ENCODE measurements at regions not wholly inside any gene's neighbourhood (a gene's known extent, or its start where the extent isn't known, plus 50 kb on each side); places are given as distances from the start of the nearest gene placed in this dataset.

DNA sequence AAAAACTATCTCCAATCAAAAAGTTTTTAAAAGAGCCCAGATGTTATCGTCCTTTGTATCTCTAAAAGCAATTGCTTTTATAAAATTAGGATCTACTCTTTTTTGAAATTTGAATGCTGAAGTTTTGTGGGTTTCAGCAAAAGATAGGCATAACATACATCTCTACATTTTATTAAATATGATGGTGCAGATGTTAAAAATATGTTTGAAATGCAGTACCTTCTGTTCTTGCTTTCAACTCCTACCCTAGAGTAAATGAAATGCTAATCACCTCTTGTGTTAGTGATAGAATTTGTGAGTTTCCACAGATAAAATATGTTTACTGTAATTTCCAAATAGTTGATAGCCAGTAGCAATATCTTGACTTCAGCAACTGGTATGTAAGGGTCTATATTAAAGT is 95.7 kb upstream of the VPREB1 start:
- intact Hi-C loops (cut with micrococcal nuclease) = no loop called here

DNA sequence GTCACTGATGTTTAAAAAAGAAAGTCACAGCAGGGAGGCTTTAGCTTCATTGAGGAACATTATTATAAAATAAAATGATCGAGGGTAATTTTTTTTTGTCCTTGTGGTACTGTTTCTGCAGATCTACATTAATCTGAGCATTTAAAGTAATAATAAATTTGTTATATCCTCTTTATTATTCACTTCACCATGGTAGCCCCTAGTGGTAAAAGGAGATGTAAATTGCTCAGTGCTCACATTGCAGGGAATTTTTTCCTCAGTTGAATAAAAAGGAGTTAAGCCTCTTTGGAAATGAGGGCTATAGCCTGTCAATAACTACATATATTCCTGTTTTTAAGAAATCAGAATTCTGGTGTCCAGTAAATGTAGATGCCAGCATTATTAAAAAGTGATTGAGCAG is 99.7 kb upstream of the VPREB1 start:
- intact Hi-C loops (cut with micrococcal nuclease) = no loop called here

GRCh38 chr22:22143448-22143847 is 101.1 kb upstream of the VPREB1 start:
- intact Hi-C loops (cut with micrococcal nuclease) = no loop called here

DNA sequence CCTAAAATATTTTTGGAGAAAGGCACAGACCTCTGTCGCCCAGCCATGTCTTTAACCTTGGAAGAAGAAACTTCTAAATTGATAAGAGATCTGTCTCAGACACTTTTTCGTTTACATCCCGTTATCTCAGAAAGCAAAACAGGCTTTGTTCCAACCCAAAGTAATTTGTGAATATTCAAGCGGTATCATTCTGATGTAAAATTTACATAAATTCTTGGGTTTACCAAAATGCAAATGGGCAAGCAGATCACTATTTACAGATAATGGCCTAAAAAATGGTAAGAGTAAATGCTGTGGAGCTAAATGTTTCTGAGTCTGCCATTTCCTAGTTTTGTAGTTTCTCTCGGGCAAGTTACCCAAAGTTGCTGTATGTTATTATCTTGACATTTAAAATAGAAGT is 101.9 kb upstream of the VPREB1 start:
- intact Hi-C loops (cut with micrococcal nuclease) = no loop called here

GRCh38 chr22:22141771-22142591 is 102.6 kb upstream of the VPREB1 start:
- intact Hi-C loops (cut with micrococcal nuclease) = no loop called here

DNA sequence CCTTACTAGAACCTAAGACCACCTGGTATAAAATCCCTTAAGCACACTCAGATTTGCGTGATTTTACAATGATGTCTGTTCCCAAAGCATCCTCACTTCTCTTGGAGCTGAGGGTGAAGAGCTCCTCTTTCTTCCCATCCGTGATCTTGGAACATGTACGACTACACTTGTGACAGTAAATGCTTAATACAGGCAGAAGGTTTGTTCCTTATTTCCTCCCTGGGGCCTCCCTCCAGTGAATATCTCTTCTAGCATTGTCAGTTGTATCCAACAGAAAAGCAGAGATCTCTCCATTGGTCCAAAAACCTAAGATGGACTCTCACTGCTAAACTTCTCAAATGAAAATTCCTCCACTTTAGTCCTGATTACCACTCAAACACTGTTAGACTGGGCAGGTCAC is 103.6 kb upstream of the VPREB1 start:
- intact Hi-C loops (cut with micrococcal nuclease) = no loop called here

GRCh38 chr22:22139364-22139763 is 105.2 kb upstream of the VPREB1 start:
- intact Hi-C loops (cut with micrococcal nuclease) = no loop called here

DNA sequence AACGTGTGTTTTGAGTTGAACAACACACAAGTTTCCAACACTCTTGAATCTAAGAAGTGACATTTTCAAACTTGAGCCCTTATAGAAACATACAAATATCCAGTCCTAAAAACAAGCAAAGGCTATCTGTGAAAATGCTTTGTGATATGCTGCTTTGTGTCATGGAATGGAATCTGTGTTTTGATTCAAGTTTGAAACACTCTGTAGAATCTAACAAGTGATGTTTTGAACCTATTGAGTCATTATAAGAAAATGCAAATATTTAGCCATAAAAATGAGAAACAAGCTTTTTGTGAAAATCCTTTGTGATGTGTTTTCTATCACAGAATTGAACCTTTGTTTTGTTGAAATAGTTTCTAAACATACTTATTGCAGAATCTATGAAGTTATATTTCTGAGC is 105.7 kb upstream of the VPREB1 start:
- intact Hi-C loops (cut with micrococcal nuclease) = no loop called here

DNA sequence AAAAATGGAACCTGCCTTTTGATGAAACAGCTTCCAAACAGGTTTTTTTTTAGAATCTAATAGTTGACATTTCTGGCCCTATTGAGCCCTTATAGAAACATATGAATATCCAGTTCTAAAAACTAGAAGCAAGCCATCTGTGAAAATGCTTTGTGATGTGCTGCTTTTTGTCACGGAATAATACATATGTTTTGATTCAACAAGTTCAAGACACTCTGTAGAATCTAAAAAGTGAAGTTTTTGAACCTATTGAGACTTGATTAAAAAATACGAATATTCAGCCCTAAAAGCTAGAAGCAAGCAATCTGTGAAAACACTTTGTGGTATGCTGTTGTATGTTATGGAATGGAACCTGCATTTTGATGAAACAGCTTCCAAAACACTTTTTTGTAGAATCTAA is 106.7 kb upstream of the VPREB1 start:
- intact Hi-C loops (cut with micrococcal nuclease) = no loop called here

DNA sequence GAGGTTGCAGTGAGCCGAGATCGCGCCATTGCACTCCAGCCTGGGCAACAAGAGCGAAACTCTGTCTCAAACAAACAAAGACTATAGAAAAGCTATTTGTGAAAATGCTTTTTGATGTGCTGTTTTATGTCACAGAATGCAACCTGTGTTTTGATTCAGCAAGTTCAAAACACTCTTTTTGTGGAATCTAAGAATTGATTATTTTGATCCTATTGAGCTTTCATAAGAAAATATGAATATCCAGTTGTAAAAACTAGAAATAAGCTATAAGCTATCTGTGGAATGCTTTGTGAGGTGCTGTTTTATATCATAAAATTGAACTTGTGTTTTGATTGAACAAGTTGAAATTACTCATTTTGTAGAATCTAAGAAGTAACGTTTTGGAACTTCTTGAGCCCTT is 110.7 kb upstream of the VPREB1 start:
- intact Hi-C loops (cut with micrococcal nuclease) = no loop called here

DNA sequence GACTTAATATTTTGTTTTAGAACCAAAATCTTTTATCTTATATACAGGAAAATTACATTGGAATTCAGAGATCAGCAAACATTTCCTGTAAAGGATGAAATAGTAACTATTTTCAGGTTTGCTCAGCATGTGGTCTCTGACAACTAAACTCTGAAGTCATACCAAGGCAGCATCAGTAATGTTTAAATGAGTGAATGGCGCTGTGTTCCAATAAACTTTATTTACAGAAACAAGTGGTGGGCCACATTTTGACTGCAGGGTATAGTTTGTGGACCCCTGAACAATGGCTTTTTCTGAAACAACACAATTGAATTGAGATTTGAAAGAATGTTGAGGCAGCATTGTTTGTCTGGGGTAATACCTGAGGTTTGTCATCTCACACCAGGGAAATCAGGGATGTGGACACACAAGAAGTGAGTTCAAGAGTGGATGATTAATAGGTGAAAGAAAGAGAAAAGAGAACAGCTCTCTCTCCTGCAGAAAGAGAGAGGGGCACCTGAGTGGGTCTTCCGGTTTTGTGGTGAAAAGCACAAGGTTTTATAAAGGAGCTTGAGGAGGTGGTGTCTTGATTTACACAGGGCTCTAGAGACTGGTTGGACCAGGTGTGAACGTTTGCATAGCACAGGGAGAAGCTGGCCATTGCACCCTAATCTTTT is 113.5 kb upstream of the VPREB1 start:
- intact Hi-C loops (cut with micrococcal nuclease) = no loop called here

- intact Hi-C loops (cut with micrococcal nuclease) = no loop called here
Observed at GRCh38 chr22:22129387-22129786, 115.2 kb upstream of the VPREB1 start.

- intact Hi-C loops (cut with micrococcal nuclease) = no loop called here
Observed at GRCh38 chr22:22128440-22128839, 116.1 kb upstream of the VPREB1 start.

GRCh38 chr22:22127100-22127499 is 117.5 kb upstream of the VPREB1 start:
- intact Hi-C loops (cut with micrococcal nuclease) = no loop called here

GRCh38 chr22:22125579-22126468 is 118.8 kb upstream of the VPREB1 start:
- intact Hi-C loops (cut with micrococcal nuclease) = no loop called here

DNA sequence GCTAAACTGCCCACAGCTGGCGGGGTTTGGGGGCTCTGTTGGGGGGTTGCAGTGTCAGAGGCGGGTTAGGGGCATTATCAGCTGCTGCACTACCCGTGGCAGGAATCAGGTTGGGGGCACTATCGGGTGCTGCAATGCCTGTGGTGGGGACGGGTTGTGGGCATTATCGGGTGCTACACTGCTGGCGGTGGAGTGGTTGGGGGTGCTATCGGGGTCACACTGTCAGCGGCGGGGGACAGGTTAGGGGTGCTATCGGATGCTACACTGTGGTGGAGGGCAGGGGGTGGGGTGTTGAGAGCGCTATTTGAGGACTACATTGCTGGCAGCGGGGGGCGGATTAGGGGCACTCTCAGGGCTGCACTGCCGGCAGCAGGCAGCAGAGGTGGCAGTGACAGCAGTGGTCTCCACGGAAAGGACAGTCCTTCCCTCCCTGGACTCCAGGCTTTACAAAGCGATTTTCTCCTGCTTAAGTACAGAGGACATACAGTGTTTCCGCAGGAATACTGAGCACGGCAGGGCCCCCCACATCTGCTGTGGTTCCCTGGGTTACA is 119.5 kb upstream of the VPREB1 start:
- intact Hi-C loops (cut with micrococcal nuclease) = no loop called here

DNA sequence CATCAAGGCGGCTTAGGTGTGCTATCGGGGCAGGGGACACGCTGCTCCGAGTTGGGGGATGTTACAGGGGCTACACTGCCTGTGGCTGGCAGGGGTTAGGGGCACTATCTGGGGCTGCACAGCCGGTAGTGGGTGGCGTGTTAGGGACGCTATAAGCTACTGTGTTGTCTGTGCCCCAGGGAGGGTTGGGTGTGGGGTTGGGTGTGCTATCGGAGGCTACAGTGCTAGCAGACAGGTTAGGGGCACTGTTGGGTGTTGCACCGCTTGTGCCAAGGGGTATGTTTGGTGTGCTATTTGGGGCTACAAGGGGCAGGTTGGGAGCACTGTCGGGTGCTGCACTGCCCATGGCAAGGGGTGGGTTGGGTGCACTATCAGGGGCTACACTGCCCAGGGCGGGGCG is 120.2 kb upstream of the VPREB1 start:
- intact Hi-C loops (cut with micrococcal nuclease) = no loop called here

DNA sequence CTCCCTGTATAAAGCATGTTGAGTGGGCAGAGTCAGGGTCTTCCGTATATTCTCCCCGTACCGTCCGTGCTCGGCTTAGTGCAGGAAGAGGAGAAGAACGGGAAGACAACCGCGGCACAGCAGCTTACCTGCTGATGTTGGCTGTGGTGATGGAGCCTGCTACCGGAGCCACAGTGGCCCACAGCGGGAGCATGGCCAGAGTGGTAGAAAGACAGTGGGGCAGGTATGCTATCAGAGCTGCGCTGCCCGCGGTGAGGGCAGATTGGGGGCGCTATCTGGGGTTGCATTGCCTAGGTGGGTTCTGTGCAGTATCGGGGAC is 120.7 kb upstream of the VPREB1 start:
- intact Hi-C loops (cut with micrococcal nuclease) = no loop called here

DNA sequence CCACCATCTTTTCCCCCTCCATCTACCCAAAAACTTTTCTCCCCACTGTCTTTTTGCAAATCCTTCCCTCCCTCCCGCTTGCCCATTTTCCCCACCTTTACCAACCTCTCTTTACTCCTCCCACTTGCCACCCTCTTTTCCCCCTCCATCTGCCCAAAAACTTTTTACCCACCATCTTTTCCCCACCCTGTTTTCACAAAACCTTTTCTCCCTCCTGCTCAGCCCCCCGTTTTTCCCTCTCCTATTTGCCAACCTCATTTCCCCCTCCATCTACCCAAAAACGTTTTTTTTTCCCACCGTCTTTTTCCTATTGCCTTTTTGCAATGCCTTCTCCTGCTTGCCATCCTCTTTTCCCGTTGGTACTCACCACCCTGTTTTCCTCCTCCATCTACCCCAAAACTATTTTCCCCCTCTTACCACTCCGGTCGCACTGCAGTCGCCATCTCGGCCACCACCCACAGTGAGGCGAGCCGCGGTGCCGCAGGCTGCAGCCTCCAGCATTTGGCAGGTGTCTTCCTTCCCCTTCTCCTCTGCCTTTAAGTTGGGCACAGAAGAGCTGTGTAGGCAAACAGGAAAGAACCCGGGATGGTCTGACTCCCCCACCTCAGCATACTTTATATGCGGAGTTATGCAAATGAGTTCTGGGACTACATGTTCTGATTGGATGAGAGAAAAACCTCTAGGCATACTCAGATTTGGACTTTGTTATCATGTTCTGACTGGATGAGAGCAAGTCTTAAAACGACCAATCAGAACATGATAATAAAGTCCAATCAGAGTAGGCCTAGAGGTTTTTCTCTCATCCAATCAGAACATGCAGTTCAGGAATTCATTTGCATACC is 121.2 kb upstream of the VPREB1 start:
- intact Hi-C loops (cut with micrococcal nuclease) = no loop called here

GRCh38 chr22:22122348-22123117 is 122.1 kb upstream of the VPREB1 start:
- intact Hi-C loops (cut with micrococcal nuclease) = no loop called here

Data from T-helper 2 cell treated with Interferon-gamma antibody and Interleukin-4, amounts not matched to agents 100 ng/mL and 5 ng/mL, for 36 hours (primary cell).